ENCODE measurements at regions not wholly inside any gene's neighbourhood (a gene's known extent, or its start where the extent isn't known, plus 50 kb on each side); places are given as distances from the start of the nearest gene placed in this dataset.

DNA sequence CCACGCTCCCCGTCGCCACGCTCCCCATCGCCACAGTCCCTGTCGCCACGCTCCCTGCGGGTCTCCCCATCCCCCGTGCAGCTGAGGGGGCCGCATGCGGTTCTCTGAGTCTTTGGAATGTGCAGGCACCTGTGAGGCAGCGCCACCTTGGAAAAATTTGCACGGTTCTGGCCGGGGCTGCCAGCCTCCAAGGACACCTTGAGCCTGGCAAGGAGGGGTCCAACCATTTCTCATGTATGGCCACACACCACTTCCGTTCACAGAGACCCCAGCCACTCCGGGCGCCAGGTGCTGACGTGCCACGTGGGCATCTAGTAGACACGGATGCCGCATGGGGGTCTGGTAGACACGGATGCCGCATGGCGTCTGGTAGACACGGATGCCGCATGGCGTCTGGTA, 70.5 kb upstream of the ADGRA1 start:
- TF ChIP-seq MAX (IDR thresholded peaks at IDR 0.05) (no peak), CTCF (IDR thresholded peaks at IDR 0.05; ENCODE audit: low read depth, low read length, missing input control) (no peak), HNF4A (conservative IDR thresholded peaks at IDR 0.05) (no peak), FOXA1 (IDR thresholded peaks at IDR 0.05) (no peak)
